ENCODE measurements at regions not wholly inside any gene's neighbourhood (a gene's known extent, or its start where the extent isn't known, plus 50 kb on each side); places are given as distances from the start of the nearest gene placed in this dataset.

- no peak for TF ChIP-seq EZH2 (IDR thresholded peaks at IDR 0.05; ENCODE audit: borderline replicate concordance, low read depth, low read length, poor library complexity, severe bottlenecking)
- TF ChIP-seq, protein P1, sequence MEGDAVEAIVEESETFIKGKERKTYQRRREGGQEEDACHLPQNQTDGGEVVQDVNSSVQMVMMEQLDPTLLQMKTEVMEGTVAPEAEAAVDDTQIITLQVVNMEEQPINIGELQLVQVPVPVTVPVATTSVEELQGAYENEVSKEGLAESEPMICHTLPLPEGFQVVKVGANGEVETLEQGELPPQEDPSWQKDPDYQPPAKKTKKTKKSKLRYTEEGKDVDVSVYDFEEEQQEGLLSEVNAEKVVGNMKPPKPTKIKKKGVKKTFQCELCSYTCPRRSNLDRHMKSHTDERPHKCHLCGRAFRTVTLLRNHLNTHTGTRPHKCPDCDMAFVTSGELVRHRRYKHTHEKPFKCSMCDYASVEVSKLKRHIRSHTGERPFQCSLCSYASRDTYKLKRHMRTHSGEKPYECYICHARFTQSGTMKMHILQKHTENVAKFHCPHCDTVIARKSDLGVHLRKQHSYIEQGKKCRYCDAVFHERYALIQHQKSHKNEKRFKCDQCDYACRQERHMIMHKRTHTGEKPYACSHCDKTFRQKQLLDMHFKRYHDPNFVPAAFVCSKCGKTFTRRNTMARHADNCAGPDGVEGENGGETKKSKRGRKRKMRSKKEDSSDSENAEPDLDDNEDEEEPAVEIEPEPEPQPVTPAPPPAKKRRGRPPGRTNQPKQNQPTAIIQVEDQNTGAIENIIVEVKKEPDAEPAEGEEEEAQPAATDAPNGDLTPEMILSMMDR (conservative IDR thresholded peaks at IDR 0.05; ENCODE audit: low read depth, low read length), result no peak
Observed at GRCh38 chr18:25786758-25787157, 303.7 kb downstream of the SS18 start.

Data from A673 (cell line).